GM23248 (cell line): ENCODE measurements at regions not wholly inside any gene's neighbourhood (a gene's known extent, or its start where the extent isn't known, plus 50 kb on each side); places are given as distances from the start of the nearest gene placed in this dataset.

Source experiments
- DNase-seq: peaks from one replicate; pipeline ENCODE4 v3.0.0-alpha.2; 2015
- H2AFZ ChIP-seq: fragments of 200-600 bp; sonication (generic); 2 replicates; pipeline ENCODE4 v1.6.1; 2016; ENCODE audit warnings: antibody characterized with exemption
- H3F3A ChIP-seq: fragments of 200-600 bp; sonication (generic); 2 replicates; pipeline ENCODE4 v1.6.1; 2016; ENCODE audit warnings: mild to moderate bottlenecking, antibody characterized with exemption, mixed run types; ENCODE audit not compliant: insufficient read depth
- H3K27ac ChIP-seq: fragments of 200-600 bp; sonication (generic); 2 replicates; pipeline ENCODE4 v1.5.1; 2016; ENCODE audit warnings: mild to moderate bottlenecking
- H3K27me3 ChIP-seq: fragments of 200-600 bp; sonication (generic); replicated peaks from 2 replicates; pipeline ENCODE4 v1.6.1; 2016; ENCODE audit warnings: mild to moderate bottlenecking; ENCODE audit not compliant: insufficient read depth
- H3K36me3 ChIP-seq: fragments of 200-600 bp; sonication (generic); 2 replicates; pipeline ENCODE4 v1.6.1; 2016; ENCODE audit warnings: low read depth, mild to moderate bottlenecking
- H3K4me1 ChIP-seq: fragments of 200-600 bp; sonication (generic); 2 replicates; pipeline ENCODE4 v1.6.1; 2016; ENCODE audit warnings: mild to moderate bottlenecking; ENCODE audit not compliant: insufficient read depth
- H3K4me2 ChIP-seq: fragments of 200-600 bp; sonication (generic); one replicate; pipeline ENCODE4 v1.6.1; 2016; ENCODE audit warnings: mild to moderate bottlenecking; ENCODE audit not compliant: unreplicated experiment
- H3K4me3 ChIP-seq: fragments of 200-600 bp; sonication (generic); 2 replicates; pipeline ENCODE4 v1.5.1; 2016; ENCODE audit warnings: mild to moderate bottlenecking
- H3K79me2 ChIP-seq: fragments of 200-600 bp; sonication (generic); 2 replicates; pipeline ENCODE4 v1.6.1; 2016; ENCODE audit warnings: mild to moderate bottlenecking; ENCODE audit not compliant: insufficient read depth
- H3K9ac ChIP-seq: fragments of 200-600 bp; sonication (generic); 2 replicates; pipeline ENCODE4 v1.6.1; 2016; ENCODE audit warnings: mild to moderate bottlenecking
- H3K9me2 ChIP-seq: fragments of 200-600 bp; sonication (generic); 2 replicates; pipeline ENCODE4 v1.6.1; 2016; ENCODE audit warnings: mixed run types, mild to moderate bottlenecking, moderate library complexity; ENCODE audit not compliant: insufficient read depth
- H3K9me3 ChIP-seq: fragments of 200-600 bp; sonication (generic); one replicate; pipeline ENCODE4 v1.6.1; 2017; ENCODE audit warnings: low read depth
- H4K20me1 ChIP-seq: fragments of 200-600 bp; sonication (generic); 2 replicates; pipeline ENCODE4 v1.6.0; 2016; ENCODE audit not compliant: insufficient read depth
- EZH2 ChIP-seq: fragments of 200-600 bp; sonication (generic); IDR thresholded peaks from 2 replicates; pipeline ENCODE4 v1.6.1; 2018; ENCODE audit warnings: antibody characterized with exemption, mild to moderate bottlenecking; ENCODE audit not compliant: insufficient read depth, poor library complexity, severe bottlenecking
- EZH2phosphoT487 ChIP-seq: fragments of 200-600 bp; sonication (generic); IDR thresholded peaks from 2 replicates; pipeline ENCODE4 v1.6.1; 2018; ENCODE audit warnings: antibody characterized with exemption, moderate library complexity, mild to moderate bottlenecking, low read depth; ENCODE audit not compliant: insufficient read depth
- WGBS, 2 experiments: methylation state at CpG; one replicate each; pipeline ENCODE4 v1.1.6; 2015 to 2017; ENCODE audit warnings: low lambda C conversion rate in 2 of 2, low coverage in 1 of 2; ENCODE audit errors: missing lambda C conversion rate in 2 of 2; 5-methylcytosine and 5-hydroxymethylcytosine counted together
- in situ Hi-C: fragments of 300-500 bp; cut with MboI; formaldehyde crosslinking; loops from 2 replicates; pipeline ENCODE4 v1.15.0; 2020

DNA sequence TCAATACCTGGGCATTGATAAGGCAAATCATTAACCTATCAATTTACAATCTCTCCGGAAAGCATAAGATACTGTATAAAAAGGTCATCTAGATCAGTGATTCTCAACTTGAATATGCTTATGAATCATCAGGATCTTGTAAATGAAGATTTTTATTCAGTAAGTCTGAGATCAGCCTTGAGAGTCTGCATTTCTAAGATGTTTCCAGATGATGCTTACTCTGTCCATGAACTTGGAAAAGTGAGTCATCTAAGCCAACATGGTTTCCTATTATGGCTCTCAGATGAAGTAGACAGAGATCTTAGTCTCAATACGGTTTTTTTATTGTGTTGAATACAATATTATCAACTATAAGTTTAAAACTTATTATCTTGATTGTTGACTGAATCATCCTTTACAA is 226.4 kb upstream of the KIRREL3 start:
- H4K20me1 ChIP-seq, result no peaks in the 10 kb centered on the region
- H3K9me2 ChIP-seq, result no peaks in the 10 kb centered on the region
- H3F3A ChIP-seq, result no peaks in the 10 kb centered on the region
- H3K4me3 ChIP-seq, result no peak overlapping the region
- H3K79me2 ChIP-seq, result no peaks in the 10 kb centered on the region
- in situ Hi-C loops, result no loop called here
- no peak for TF ChIP-seq EZH2
- no peak for TF ChIP-seq EZH2phosphoT487
- WGBS, 2 experiments, result 18 to 23% methylated on average over 2 of the region's 2 CpGs
- H3K9me3 ChIP-seq, result no peaks in the 10 kb centered on the region
- H3K27me3 ChIP-seq, result peaks cover 12% of the 10 kb centered on the region; the same call in 1 of the 2 replicates
- DNase-seq, result peak; percentile 17
- no peaks in the 10 kb centered on the region for H3K4me1 ChIP-seq
- H3K4me2 ChIP-seq, result no peak overlapping the region
- no peak overlapping the region for H2AFZ ChIP-seq
- no peak overlapping the region for H3K27ac ChIP-seq
- no peak overlapping the region for H3K9ac ChIP-seq
- no peaks in the 10 kb centered on the region for H3K36me3 ChIP-seq

DNA sequence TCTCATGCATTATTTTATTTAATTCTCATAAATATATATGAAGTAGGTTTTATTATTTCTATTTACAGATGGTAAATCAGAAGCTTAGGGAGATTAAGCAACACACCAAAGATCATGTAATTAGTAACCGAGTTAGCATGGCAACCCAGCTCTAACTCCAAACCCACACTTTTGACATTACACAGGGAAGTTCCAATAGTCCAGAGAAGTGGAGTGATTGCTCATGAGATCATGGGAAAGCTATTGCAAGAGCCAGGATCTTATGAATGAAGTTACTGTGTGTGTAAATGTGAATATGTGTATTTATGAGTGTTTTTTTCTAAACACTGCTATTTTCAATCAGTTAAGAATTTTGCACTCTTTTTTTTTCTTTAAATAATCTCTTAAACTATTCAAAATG is 225.8 kb upstream of the KIRREL3 start:
- no peak for DNase-seq
- H3K9me3 ChIP-seq, result no peaks in the 10 kb centered on the region
- H3K4me2 ChIP-seq, result no peak overlapping the region
- no peaks in the 10 kb centered on the region for H3K4me1 ChIP-seq
- peaks cover 12% of the 10 kb centered on the region; the same call in 1 of the 2 replicates for H3K27me3 ChIP-seq
- no peaks in the 10 kb centered on the region for H3K9me2 ChIP-seq
- no peaks in the 10 kb centered on the region for H3K79me2 ChIP-seq
- H3K4me3 ChIP-seq, result no peak overlapping the region
- H3K9ac ChIP-seq, result no peak overlapping the region
- 2 to 3% methylated on average over 1 of the region's 1 CpG for WGBS, 2 experiments
- no peak overlapping the region for H3K27ac ChIP-seq
- H3K36me3 ChIP-seq, result no peaks in the 10 kb centered on the region
- H4K20me1 ChIP-seq, result no peaks in the 10 kb centered on the region
- no peak overlapping the region for H2AFZ ChIP-seq
- no peak for TF ChIP-seq EZH2phosphoT487
- TF ChIP-seq EZH2, result no peak
- no peaks in the 10 kb centered on the region for H3F3A ChIP-seq
- in situ Hi-C loops, result no loop called here

DNA sequence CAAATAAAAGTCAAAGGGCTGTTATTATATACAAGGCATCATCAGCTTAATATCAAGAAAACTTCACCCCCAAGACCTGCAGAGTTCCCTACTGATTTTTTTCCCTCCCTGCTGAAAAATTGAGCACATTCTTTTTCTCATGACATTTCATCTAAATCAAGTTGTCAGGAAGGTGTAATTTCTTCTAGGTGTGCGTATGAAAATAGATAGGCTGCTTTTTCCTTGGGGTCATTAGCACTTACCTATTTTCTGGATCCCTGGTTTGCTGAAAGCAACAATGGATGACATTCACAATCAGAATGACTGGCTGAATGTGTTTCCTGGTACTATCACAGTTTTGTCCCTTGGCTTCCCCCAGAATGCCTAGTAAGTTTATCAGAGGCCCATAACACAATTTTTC is 225.0 kb upstream of the KIRREL3 start:
- H3K36me3 ChIP-seq, result no peaks in the 10 kb centered on the region
- H3F3A ChIP-seq, result no peaks in the 10 kb centered on the region
- H2AFZ ChIP-seq, result no peak overlapping the region
- peaks cover 12% of the 10 kb centered on the region; the same call in 1 of the 2 replicates for H3K27me3 ChIP-seq
- no peaks in the 10 kb centered on the region for H3K9me3 ChIP-seq
- in situ Hi-C loops, result no loop called here
- no peak overlapping the region for H3K27ac ChIP-seq
- DNase-seq, result no peak
- WGBS, 2 experiments, result 0 to 6% methylated on average over 1 of the region's 1 CpG
- no peak overlapping the region for H3K9ac ChIP-seq
- no peaks in the 10 kb centered on the region for H3K4me1 ChIP-seq
- no peak overlapping the region for H3K4me3 ChIP-seq
- no peak overlapping the region for H3K4me2 ChIP-seq
- H3K9me2 ChIP-seq, result no peaks in the 10 kb centered on the region
- H3K79me2 ChIP-seq, result no peaks in the 10 kb centered on the region
- TF ChIP-seq EZH2phosphoT487 (no peak), EZH2 (no peak)
- H4K20me1 ChIP-seq, result no peaks in the 10 kb centered on the region

DNA sequence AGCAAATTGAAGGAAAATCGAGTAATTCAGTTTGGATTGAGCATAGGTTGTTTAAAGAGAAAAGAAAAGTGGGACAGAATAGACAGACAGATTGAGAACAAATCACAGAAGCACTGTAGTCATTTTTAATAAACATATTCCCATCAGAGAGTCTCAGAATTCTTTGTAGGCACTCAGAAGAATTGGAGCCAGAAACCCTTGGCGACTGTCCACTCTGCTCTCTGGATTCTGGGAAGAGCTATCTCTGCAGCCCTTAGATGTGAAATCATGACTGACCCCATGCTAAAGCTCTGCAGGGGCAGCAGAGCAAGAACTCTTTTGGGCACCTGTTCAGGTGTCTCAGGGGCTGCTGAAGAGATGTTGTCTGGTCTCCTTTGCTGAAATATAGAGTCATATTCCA is 223.7 kb upstream of the KIRREL3 start:
- no peak overlapping the region for H3K9ac ChIP-seq
- in situ Hi-C loops, result no loop called here
- no peaks in the 10 kb centered on the region for H3K4me1 ChIP-seq
- H3F3A ChIP-seq, result no peaks in the 10 kb centered on the region
- H3K27me3 ChIP-seq, result peaks cover 12% of the 10 kb centered on the region; the same call in 1 of the 2 replicates
- H3K27ac ChIP-seq, result no peak overlapping the region
- H4K20me1 ChIP-seq, result no peaks in the 10 kb centered on the region
- H3K9me3 ChIP-seq, result no peaks in the 10 kb centered on the region
- H3K36me3 ChIP-seq, result no peaks in the 10 kb centered on the region
- H3K4me2 ChIP-seq, result no peak overlapping the region
- H3K79me2 ChIP-seq, result no peaks in the 10 kb centered on the region
- TF ChIP-seq EZH2phosphoT487, result no peak
- TF ChIP-seq EZH2, result no peak
- H3K4me3 ChIP-seq, result no peak overlapping the region
- no peaks in the 10 kb centered on the region for H3K9me2 ChIP-seq
- DNase-seq, result no peak
- 2% methylated on average over 2 of the region's 2 CpGs for WGBS, 2 experiments
- no peak overlapping the region for H2AFZ ChIP-seq

DNA sequence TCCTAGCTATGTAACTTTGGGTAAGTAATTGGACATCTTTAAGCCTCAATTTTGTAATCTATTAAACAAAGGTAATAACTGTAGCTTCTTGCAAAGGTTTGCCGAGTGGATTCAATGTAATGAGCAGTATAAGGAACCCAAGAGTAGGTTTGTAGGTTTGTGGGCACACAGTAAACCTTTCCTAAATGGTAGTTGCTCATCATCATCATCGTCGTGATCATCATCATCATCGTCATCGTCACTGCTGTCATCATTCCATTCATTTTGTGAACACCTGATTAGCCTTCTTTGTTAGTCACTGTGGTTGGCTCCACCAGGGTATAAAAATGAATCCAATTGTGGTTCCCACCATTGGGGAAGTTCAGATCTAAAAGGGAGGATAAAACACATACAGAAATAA is 223.1 kb upstream of the KIRREL3 start:
- no peaks in the 10 kb centered on the region for H3F3A ChIP-seq
- H3K79me2 ChIP-seq, result no peaks in the 10 kb centered on the region
- H3K27ac ChIP-seq, result no peak overlapping the region
- H2AFZ ChIP-seq, result no peak overlapping the region
- H3K4me3 ChIP-seq, result no peak overlapping the region
- no peak for TF ChIP-seq EZH2
- TF ChIP-seq EZH2phosphoT487, result no peak
- no peak for DNase-seq
- no peaks in the 10 kb centered on the region for H3K9me3 ChIP-seq
- WGBS, 2 experiments, result 49 to 56% methylated on average over 5 of the region's 5 CpGs
- no peaks in the 10 kb centered on the region for H3K4me1 ChIP-seq
- no peak overlapping the region for H3K9ac ChIP-seq
- no peaks in the 10 kb centered on the region for H4K20me1 ChIP-seq
- H3K4me2 ChIP-seq, result no peak overlapping the region
- in situ Hi-C loops, result no loop called here
- H3K27me3 ChIP-seq, result peaks cover 12% of the 10 kb centered on the region; the same call in 1 of the 2 replicates
- no peaks in the 10 kb centered on the region for H3K9me2 ChIP-seq
- H3K36me3 ChIP-seq, result no peaks in the 10 kb centered on the region
